Loucy (cell line): ENCODE measurements at regions not wholly inside any gene's neighbourhood (a gene's known extent, or its start where the extent isn't known, plus 50 kb on each side); places are given as distances from the start of the nearest gene placed in this dataset.

Source experiments
- CTCF ChIP-seq: fragments of 200-600 bp; sonication (generic); conservative IDR thresholded peaks from 2 replicates; pipeline ENCODE4 v1.5.1; 2014; ENCODE audit warnings: mild to moderate bottlenecking, antibody characterized with exemption, low read length
- EZH2phosphoT487 ChIP-seq: fragments of 200-600 bp; IDR thresholded peaks from 2 replicates; pipeline ENCODE4 v1.6.1; 2018; ENCODE audit warnings: antibody characterized with exemption, mild to moderate bottlenecking, moderate library complexity, borderline replicate concordance

DNA sequence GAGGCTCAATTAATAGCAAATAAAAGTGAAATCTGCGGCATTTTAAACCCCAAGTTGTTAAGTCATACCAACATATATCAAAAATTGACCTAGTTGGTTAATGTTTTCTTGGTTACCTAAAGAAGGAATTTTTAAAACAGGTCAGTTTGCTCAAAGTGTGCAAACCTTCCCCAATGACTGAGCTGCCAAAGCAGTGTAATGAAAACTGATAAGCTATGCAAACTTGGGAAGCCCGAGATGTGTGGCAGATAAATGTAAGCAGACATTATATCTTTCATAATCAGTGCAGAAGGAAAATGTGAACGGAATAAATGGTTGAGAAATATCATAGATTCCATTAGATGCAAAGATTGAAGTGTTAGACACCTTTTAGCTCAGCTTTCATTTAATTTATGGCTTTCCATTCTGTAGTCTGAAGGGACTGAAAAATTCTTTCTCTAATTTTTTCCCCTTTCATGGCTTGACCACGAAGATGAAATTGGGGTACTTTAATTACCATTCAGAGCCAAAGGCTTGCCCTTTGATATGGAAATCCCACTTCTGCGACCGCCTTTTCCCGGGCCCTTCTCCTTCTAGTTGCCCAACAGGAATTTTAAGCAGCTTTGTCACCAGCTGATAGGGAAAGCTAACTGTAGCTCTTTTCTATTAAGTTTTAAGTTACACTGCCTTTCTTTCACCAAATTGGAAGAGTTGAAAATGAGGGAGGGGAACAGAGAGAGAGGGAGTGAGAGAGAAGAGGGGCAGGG, 306.6 kb upstream of the SOX5 start:
- TF ChIP-seq CTCF (no peak), EZH2phosphoT487 (no peak)
